ENCODE measurements at regions not wholly inside any gene's neighbourhood (a gene's known extent, or its start where the extent isn't known, plus 50 kb on each side); places are given as distances from the start of the nearest gene placed in this dataset.

- DNase-seq (ENCODE audit: low read depth) (peak; percentile 18), FAIRE-seq (no peak)
- Histone ChIP-seq H3K4me1 (ENCODE audit: insufficient read depth, low read length) (no peaks in the 10 kb centered on the region), H3K4me2 (ENCODE audit: low read length) (no peak overlapping the region), H3K4me3 (ENCODE audit: insufficient read depth, low read depth, low read length) (no peak overlapping the region), H3K9me3 (ENCODE audit: insufficient read depth, low read depth, low read length) (no peaks in the 10 kb centered on the region), H3K79me2 (ENCODE audit: insufficient read depth, low read length) (no peaks in the 10 kb centered on the region), H3K27ac (ENCODE audit: low read depth, low read length) (no peak overlapping the region), H3K27me3 (ENCODE audit: insufficient read depth, low read length) (no peaks in the 10 kb centered on the region), H3K9ac (ENCODE audit: low read length) (no peak overlapping the region), H2AFZ (ENCODE audit: low read depth, low read length) (no peak overlapping the region), H4K20me1 (ENCODE audit: insufficient read depth, low read length) (no peaks in the 10 kb centered on the region), H3K36me3 (ENCODE audit: insufficient read depth, low read length) (no peaks in the 10 kb centered on the region)
- Mint-ChIP-seq H3K4me3 (ENCODE audit: unreplicated experiment) (no peak overlapping the region), H3K9me3 (ENCODE audit: unreplicated experiment) (no peaks in the 10 kb centered on the region), H3K27ac (ENCODE audit: unreplicated experiment) (no peak overlapping the region), H3K4me1 (ENCODE audit: low read depth, unreplicated experiment) (no peaks in the 10 kb centered on the region), H3K27me3 (ENCODE audit: low read depth, unreplicated experiment) (no peaks in the 10 kb centered on the region), H3K36me3 (ENCODE audit: low read depth, unreplicated experiment) (no peaks in the 10 kb centered on the region)
- no peak for TF ChIP-seq CTCF (IDR thresholded peaks at IDR 0.05; ENCODE audit: insufficient read depth, low read depth, low read length)
- TF ChIP-seq EZH2 (IDR thresholded peaks at IDR 0.05; ENCODE audit: insufficient read depth, low read length): no peak
Observed at GRCh38 chr13:71169180-71169579, 697.8 kb downstream of the DACH1 start.

- H3K4me3 ChIP-seq (ENCODE audit: insufficient read depth, low read depth, low read length): no peak overlapping the region
- H2AFZ ChIP-seq (ENCODE audit: low read depth, low read length): no peak overlapping the region
- TF ChIP-seq EZH2 (IDR thresholded peaks at IDR 0.05; ENCODE audit: insufficient read depth, low read length): no peak
- TF ChIP-seq CTCF (IDR thresholded peaks at IDR 0.05; ENCODE audit: insufficient read depth, low read depth, low read length): no peak
- no peaks in the 10 kb centered on the region for H3K79me2 ChIP-seq (ENCODE audit: insufficient read depth, low read length)
- H4K20me1 ChIP-seq (ENCODE audit: insufficient read depth, low read length): no peaks in the 10 kb centered on the region
- H3K4me2 ChIP-seq (ENCODE audit: low read length): no peak overlapping the region
- no peaks in the 10 kb centered on the region for H3K27me3 ChIP-seq (ENCODE audit: insufficient read depth, low read length)
- H3K4me3 Mint-ChIP-seq (ENCODE audit: unreplicated experiment): no peak overlapping the region
- no peaks in the 10 kb centered on the region for H3K27me3 Mint-ChIP-seq (ENCODE audit: low read depth, unreplicated experiment)
- no peaks in the 10 kb centered on the region for H3K9me3 ChIP-seq (ENCODE audit: insufficient read depth, low read depth, low read length)
- no peaks in the 10 kb centered on the region for H3K36me3 Mint-ChIP-seq (ENCODE audit: low read depth, unreplicated experiment)
- H3K36me3 ChIP-seq (ENCODE audit: insufficient read depth, low read length): no peaks in the 10 kb centered on the region
- no peaks in the 10 kb centered on the region for H3K9me3 Mint-ChIP-seq (ENCODE audit: unreplicated experiment)
- no peak overlapping the region for H3K27ac Mint-ChIP-seq (ENCODE audit: unreplicated experiment)
- no peak overlapping the region for H3K27ac ChIP-seq (ENCODE audit: low read depth, low read length)
- no peaks in the 10 kb centered on the region for H3K4me1 ChIP-seq (ENCODE audit: insufficient read depth, low read length)
- DNase-seq (ENCODE audit: low read depth) (no peak), FAIRE-seq (no peak)
- no peak overlapping the region for H3K9ac ChIP-seq (ENCODE audit: low read length)
- no peaks in the 10 kb centered on the region for H3K4me1 Mint-ChIP-seq (ENCODE audit: low read depth, unreplicated experiment)
Observed at GRCh38 chr13:71156550-71156949, 710.5 kb downstream of the DACH1 start.

GRCh38 chr13:71149498-71150363, 717.3 kb downstream of the DACH1 start:
- H3K36me3 Mint-ChIP-seq (ENCODE audit: low read depth, unreplicated experiment): no peaks in the 10 kb centered on the region
- Histone ChIP-seq H3K9ac (ENCODE audit: low read length) (no peak overlapping the region), H3K4me3 (ENCODE audit: insufficient read depth, low read depth, low read length) (no peak overlapping the region), H3K4me2 (ENCODE audit: low read length) (no peak overlapping the region), H3K79me2 (ENCODE audit: insufficient read depth, low read length) (no peaks in the 10 kb centered on the region), H2AFZ (ENCODE audit: low read depth, low read length) (no peak overlapping the region), H3K4me1 (ENCODE audit: insufficient read depth, low read length) (no peaks in the 10 kb centered on the region), H3K36me3 (ENCODE audit: insufficient read depth, low read length) (no peaks in the 10 kb centered on the region), H4K20me1 (ENCODE audit: insufficient read depth, low read length) (no peaks in the 10 kb centered on the region), H3K27me3 (ENCODE audit: insufficient read depth, low read length) (no peaks in the 10 kb centered on the region), H3K27ac (ENCODE audit: low read depth, low read length) (no peak overlapping the region), H3K9me3 (ENCODE audit: insufficient read depth, low read depth, low read length) (no peaks in the 10 kb centered on the region)
- no peak overlapping the region for H3K4me3 Mint-ChIP-seq (ENCODE audit: unreplicated experiment)
- no peak overlapping the region for H3K27ac Mint-ChIP-seq (ENCODE audit: unreplicated experiment)
- FAIRE-seq (no peak), DNase-seq (ENCODE audit: low read depth) (no peak)
- H3K4me1 Mint-ChIP-seq (ENCODE audit: low read depth, unreplicated experiment): no peaks in the 10 kb centered on the region
- no peaks in the 10 kb centered on the region for H3K9me3 Mint-ChIP-seq (ENCODE audit: unreplicated experiment)
- TF ChIP-seq CTCF (IDR thresholded peaks at IDR 0.05; ENCODE audit: insufficient read depth, low read depth, low read length) (no peak), EZH2 (IDR thresholded peaks at IDR 0.05; ENCODE audit: insufficient read depth, low read length) (no peak)
- H3K27me3 Mint-ChIP-seq (ENCODE audit: low read depth, unreplicated experiment): no peaks in the 10 kb centered on the region

Measured in astrocyte (in vitro differentiated cells and primary cell).